Endometrium (tissue), 2 donors: ENCODE measurements at regions not wholly inside any gene's neighbourhood (a gene's known extent, or its start where the extent isn't known, plus 50 kb on each side); places are given as distances from the start of the nearest gene placed in this dataset.

Experiments used
- FAIRE-seq: peaks from 2 replicates; lab custom pipeline; 2012; peaks lifted over from hg19 to GRCh38; lab: Jason Lieb, UNC
- donor health status: control.
- donor health status: control.

- FAIRE-seq = no peak
Measured at GRCh38 chr2:196361606-196362326, 190.4 kb upstream of the STK17B start.

- FAIRE-seq = no peak
Measured at GRCh38 chr2:196362973-196363549, 191.7 kb upstream of the STK17B start.

GRCh38 chr2:196365145-196365544 is 193.8 kb upstream of the STK17B start:
- FAIRE-seq = no peak

DNA sequence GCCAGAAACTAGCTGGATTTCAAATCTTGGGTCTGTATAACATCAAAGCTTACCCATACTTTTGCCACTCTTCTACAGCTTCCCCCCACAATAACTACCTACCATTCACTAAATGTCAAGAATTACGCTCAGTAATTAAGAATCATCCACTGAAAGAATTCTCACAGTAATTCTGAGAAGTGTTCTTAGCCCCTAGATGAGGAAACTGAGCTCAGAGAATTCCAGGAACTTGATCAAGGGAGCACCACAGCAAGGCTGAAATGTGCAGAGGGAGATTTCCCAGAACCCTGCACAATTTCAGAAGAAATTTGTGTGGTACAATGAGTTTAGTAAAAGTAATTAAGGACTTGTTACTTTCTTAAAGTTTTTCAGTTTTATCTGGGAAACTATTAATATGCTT is 194.5 kb upstream of the STK17B start:
- FAIRE-seq = no peak

DNA sequence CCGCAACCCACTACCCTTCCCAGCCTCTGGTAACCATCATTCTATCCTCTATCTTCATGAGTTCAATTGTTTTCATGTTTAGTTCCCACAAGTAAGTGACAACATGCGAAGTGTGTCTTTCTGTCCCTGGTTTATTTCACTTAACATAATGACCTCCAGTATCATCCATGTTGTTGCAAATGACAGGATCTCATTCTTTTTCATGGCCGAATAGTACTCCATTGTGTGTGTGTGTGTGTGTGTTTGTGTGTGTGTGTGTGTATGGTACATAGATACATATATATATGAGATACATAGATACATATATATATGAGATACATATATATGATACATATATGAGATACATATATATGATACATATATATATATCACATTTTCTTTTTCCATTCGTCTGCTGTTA is 196.3 kb upstream of the STK17B start:
- no peak for FAIRE-seq

GRCh38 chr2:196368546-196369225 is 197.3 kb upstream of the STK17B start:
- FAIRE-seq = no peak

DNA sequence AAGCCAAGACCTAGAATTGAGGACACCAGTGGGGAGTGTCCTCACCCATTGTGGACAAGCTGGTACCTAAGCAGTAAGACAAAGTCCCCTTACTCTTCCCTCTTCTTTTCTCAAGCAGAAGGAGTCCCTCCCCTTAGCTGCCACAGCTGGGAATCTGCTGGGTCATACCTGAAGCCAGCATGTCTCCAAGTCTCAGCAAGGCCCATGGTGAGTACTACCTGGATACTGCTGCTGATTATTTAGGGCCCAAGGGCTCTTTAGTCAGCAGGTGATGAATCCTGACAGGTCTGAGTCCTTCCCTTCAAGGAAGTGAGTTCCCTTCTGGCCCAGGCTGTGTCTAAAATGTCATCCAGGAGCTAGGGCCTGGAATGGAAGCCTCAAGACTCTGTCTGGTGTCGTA is 198.6 kb upstream of the STK17B start:
- FAIRE-seq = no peak

DNA sequence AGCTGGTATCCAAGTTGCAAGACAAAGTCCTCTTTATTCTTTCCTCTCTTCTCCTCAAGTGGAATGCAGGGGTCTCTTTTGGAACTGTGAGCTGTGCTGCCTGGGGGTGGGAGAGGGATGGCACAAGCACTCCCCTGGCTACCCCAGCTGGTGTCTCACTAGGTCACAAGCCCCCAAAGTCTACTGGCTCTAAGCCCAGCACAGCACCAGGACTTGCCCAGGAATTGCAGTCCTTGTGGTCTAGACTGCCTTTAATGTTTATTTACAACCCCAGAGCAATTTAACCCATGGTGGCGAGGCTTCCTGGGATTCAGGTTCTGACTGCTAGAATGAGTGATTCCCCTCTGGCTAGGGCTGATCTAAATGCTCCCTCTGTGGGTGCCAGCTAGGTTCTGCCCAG is 199.0 kb upstream of the STK17B start:
- no peak for FAIRE-seq

GRCh38 chr2:196372276-196372809 is 201.0 kb upstream of the STK17B start:
- FAIRE-seq = no peak

DNA sequence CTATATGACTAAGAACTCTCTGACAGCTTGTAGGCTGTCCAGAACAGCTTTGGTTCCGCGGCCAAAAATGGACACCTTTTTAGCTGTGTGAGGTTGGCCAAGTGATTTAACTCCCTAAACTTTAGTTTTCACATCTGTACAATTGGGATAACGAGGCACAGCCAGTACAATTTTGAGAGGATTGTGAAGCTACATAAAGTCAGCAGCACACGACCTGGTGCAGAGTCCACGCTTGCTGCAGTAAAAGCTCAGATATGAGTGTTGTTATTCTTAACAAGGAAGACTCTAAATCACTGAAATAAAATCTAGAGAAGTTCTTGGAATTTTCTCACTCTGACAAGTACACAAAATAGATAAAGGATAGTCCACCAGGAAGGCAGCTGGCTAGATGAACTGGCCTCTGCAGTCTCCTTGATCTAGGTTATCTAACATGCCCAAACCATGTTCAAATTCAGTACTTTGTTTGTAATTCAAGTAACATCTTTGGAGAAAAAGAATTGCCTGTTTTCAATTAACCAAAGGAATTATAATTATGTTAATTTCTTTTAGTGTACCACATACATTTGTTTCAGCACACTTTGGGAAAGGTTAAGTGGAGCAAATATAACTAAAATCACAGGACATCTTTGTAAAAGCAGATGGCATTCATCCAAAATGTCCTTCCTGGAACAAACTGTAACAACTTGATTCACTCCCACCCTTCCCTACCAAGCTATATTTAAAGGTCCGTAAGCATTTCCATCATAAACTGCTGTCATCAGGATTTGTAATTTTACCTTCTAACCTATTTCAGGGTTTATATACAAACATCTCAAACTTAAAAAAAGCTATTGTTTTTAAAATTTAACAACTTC is 201.7 kb upstream of the STK17B start:
- peak; percentile 74 for FAIRE-seq

DNA sequence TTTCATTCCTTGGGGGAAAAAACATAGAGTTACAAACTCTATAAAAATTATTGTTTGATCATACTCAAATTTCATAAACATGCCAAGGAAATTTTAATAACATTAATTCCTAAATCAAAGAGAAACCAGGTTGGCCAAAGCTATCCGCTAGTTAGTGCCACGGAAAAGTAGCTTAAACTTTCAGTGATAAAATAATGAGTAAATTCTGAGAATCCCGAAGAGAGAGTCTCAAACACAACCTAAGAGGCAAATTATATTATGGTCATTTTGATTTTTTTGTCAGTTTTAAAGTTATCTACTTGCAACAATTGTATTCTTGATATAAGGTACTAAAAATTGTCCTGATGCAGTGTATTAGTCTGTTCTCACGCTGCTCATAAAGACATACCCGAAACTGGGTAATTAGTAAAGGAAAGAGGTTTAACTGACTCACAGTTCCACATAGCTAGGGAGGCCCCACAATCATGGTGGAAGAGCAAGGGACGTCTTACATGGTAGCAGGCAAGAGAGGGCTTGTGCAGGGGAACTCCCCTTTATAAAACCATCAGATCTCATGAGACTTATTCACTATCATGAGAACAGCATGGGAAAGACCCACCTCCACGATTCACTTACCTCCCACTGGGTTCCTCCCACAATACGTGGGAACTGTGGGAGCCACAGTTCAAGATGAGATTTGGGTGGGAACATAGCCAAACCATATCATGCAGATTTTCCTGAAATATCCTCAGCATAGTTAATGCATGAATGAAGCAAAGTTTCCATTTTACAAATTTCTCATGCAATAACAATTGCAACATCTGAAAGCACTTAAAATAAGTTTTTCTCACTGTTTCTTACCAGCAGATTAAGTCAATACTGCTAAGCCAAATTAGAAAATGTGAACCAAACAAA is 205.9 kb upstream of the STK17B start:
- no peak for FAIRE-seq

DNA sequence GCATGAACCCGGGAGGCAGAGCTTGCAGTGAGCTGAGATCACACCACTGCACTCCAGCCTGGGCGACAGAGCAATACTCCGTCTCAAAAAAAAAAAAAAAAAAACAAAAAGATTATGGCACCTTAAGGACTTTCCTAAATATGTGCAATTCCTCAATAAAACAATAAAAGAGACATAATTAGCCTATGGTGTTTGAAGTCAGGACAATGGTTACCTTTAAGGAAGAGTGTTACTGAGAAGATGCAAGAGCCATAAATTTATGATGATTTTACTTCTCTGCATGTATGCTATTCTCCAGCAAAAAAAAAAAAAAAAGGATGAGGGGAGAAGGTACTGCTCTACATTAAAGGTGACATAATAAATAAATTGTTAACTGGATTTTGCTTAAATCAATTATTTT is 208.2 kb upstream of the STK17B start:
- no peak for FAIRE-seq

GRCh38 chr2:196380098-196380497 is 208.7 kb upstream of the STK17B start:
- no peak for FAIRE-seq

DNA sequence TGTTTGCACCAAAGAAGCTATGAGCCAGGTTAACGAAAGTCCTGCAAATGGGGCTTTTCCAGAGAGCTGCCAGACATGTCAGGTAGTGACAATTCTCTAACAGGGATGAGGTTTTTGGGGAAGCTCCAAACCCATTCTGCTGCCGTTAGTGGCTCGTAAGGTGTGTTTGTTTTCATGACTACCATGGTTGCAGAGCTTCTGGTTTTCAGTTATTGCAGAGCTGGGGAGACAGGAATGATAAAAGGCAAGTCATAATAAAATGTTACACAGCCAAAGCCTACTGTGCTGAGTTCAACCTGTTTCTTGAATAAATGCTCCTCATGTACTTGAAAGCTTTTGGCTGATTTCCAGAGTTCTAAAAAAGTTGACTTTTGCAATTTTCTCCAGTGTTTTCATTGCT is 209.2 kb upstream of the STK17B start:
- FAIRE-seq = no peak

DNA sequence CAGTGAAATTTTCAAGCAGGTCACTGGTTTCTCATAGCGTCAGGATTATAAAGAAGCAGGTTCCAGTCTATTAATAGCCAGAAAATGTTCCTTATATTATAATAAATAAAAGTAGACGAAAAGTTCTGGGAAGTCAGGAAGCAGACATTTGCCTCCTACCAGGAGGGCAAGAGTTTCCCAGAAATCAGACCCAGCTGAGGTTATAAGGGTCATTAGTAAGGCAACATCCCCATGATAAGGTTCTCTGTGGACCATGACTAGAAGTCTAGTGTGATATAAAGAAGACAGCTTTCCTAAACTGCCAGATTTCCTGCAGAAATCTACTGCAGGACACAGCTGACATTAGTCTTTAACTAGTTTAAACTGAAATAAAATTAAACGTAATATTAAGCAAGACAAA is 210.1 kb upstream of the STK17B start:
- no peak for FAIRE-seq

DNA sequence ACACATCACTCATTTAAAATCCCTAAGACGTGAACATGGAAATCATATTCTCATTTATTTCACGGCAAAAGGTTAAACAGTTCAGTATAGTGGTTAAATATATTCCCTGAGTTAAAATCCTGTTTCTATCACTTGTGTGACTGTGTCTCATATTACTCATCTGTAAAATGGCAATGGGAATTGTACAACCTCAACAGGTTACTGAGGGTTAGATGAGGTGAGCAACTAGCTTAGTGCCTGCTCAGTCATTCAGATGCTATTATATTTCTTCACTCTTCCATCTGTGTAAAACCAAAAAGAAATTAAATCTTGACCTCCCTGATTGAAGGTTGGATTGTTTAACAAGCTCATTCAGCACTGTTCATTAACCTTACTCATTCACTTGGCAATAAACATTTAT is 212.4 kb upstream of the STK17B start:
- FAIRE-seq = no peak

DNA sequence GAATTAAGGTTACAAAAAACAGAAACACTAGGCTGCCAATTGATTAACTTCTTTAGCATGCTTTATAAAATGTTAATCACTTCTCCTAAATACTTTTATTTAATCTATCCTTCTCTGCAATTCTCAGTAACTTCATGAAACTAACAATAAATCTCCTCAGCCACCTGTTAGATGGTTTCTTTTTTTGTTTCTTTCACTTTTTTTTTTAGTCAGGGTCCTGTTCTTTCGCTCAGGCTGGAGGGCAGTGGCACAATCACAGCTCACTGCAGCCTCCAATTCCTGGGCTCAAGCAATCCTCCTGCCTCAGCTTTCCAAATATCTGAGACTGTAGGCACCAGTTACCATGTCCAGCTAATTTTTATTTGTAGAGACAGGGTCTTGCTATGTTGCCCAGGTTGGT is 213.4 kb upstream of the STK17B start:
- FAIRE-seq = no peak

- FAIRE-seq = no peak
Measured at GRCh38 chr2:196389670-196390069, 218.3 kb upstream of the STK17B start.

GRCh38 chr2:196390243-196391148 is 219.1 kb upstream of the STK17B start:
- FAIRE-seq = no peak

GRCh38 chr2:196391149-196391479 is 219.7 kb upstream of the STK17B start:
- FAIRE-seq = no peak
